ENCODE measurements at regions not wholly inside any gene's neighbourhood (a gene's known extent, or its start where the extent isn't known, plus 50 kb on each side); places are given as distances from the start of the nearest gene placed in this dataset.

DNA sequence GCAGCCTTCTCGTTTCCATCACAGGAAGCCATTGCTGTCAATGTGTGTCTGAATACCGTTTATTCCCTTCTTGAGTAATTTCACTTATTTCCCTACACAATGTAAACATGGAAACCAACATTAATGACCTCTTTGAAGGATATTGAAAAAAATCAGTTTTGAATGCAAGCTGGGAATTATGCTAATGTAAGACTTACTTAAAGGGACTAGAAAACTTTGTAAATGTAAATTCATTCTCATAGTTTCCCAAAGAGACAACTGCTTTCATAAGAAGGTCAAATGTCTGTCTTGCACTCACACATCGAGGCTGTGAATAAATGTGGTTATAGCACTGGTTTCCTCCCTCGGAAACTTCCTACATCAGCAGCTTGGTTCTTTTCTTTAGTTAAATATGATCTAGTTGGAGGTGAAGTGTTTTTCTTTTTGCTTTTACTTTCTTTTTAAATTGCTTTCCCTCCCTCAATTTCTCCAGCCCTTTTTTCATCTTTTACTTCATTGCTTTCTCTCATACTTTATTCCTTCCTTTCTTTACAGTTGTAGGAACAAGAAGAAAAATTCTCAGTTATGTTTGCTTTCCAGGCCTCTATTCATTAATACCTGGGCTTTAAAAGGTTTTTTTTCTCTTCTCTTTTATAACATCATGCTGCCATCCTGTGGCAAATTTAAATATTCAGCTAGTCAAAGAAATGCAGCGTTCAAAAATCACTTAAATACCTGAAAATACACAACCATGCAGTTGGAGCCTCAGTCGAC lies 108.3 kb downstream of the TNFAIP3 start:
- TF ChIP-seq CTCF (IDR thresholded peaks at IDR 0.05; ENCODE audit: insufficient read depth, low read length) (no peak), POLR2AphosphoS5 (IDR thresholded peaks at IDR 0.05; ENCODE audit: low read depth) (peak; percentile 15; the same call in 1 of the 2 replicates)
